HG02943 (cell line): ENCODE measurements at regions not wholly inside any gene's neighbourhood (a gene's known extent, or its start where the extent isn't known, plus 50 kb on each side); places are given as distances from the start of the nearest gene placed in this dataset.

Experiments used
- ATAC-seq: cut with Tn5 transposase; IDR thresholded peaks from one replicate; pipeline ENCODE4 v1.9.1; 2021; ENCODE audit warnings: mild to moderate bottlenecking, low read depth, moderate library complexity; ENCODE audit not compliant: unreplicated experiment

DNA sequence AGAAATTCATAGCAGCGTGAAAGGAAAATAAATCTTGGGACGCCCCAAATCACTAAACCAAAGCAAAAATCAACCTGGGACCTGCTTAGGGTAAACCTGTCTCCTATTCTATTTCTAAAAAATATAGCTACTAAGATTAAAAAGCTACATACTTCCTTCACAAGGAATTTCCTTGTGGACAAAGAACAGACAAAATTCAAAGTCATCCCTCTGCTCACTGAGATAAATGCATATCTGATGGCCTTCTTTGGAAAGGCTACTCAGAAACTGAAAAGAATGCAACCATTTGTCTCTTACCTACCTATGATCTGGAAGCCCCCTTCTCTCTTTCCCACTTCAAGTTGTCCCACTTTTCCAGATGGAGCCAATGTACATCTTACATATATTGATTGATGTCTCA, 93.0 kb upstream of the CNOT2 start:
- ATAC-seq, result no peak

DNA sequence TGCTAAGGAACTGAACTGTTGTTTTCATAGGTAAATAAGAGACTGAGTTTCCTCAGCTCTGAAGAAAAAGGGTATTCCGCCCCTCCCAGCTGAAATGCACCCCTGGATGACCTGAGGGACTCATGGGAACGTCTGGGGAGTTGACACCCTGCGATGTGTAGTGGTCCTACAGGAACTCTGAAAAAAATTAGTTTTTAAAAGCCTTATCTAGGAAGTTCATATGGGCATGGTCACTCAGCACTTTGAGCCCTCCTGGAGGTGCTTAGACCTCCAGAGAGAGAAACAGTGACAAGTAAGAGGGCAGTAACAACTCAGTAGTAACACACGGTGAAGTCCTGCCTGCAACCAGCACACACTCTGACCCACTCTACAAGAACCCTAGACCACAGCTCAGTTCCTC, 91.2 kb upstream of the CNOT2 start:
- no peak for ATAC-seq

DNA sequence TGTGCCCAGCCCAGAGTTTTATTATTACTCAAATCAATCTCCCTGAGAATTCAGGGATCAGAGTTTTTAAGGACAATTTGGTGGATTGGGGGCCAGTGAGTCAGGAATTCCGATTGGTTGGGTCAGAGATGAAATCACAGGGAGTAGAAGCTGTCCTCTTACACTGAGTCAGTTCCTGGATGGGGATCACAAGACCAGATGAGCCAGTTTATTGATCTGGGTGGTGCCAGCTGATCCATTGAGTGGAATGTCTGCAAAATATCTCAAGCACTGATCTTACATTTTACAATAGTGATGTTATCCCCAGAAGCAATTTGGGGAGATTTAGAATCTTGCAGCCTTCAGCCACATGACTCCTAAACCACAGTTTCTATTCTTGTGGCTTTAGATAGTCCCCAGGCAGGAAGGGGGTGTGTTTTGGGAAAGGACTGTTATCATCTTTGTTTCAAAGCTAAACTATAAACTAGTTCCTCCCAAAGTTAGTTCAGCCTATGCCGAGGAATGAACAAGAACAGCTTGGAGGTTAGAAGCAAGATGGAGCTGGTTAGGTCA, 89.1 kb upstream of the CNOT2 start:
- no peak for ATAC-seq

DNA sequence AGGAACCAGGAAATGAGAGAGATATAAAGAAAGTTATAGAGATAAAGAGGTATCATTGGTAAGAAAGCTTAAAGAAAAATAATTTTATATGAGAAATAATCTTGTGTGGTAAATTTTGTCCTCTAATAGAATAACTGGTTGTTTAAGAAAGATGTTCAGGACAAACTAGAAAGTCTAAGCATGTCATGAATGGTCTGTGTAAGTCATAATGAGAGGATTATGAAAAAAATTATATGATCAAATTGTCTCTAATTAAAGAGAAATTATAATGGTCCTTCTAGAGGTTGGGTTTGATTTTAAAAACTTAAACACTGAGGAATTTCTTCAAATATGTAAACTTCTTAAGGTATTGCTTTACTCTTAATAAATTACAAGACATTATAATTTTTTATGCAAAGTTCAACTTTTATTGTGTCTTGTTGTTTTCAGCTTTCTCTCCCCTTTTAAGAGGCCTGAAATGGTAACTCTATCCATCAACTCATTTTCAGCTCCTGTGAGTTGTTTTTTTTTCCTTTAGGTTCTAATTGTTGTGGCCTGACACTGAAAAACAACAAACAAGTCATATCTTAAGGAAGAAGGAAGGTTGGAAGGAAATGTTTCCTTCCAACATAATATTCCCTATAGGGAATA, 88.2 kb upstream of the CNOT2 start:
- no peak for ATAC-seq

DNA sequence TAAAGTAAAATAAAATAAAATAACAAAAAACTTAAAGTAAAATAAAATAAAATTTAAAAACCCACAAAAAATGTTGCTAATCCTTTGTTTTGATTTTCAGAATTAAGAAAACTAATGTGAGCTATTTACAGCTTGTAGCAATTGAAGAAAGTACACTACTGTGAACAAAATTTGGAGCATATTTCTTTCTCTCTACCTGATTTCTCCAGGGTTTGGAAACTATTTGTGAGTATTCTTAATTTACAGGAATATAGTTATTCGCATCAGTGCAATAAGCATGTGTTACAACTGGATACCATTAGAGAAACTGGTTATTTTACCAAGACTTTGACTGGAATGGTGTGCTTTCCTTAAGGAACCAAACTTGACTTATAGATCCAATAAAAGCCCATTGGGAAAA, 86.1 kb upstream of the CNOT2 start:
- ATAC-seq, result no peak

DNA sequence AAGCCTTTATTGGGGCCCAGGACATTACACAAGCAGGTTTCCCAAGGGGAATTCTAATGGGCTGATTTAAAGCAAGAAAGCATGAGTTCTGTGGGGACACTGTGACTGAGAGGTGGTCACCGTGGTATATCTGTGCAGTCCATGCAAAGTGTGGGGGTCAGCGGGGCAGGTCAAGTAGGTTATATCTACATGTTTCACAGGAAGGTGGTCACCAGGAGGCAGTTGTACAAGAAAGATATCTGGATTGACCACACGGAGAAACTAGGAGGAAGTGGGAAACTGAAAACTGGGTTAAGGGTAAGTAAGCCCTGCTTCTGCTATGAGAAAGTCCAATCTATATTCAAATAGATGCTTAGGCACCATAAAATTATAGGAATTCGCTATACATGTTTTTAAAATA, 77.8 kb upstream of the CNOT2 start:
- no peak for ATAC-seq

DNA sequence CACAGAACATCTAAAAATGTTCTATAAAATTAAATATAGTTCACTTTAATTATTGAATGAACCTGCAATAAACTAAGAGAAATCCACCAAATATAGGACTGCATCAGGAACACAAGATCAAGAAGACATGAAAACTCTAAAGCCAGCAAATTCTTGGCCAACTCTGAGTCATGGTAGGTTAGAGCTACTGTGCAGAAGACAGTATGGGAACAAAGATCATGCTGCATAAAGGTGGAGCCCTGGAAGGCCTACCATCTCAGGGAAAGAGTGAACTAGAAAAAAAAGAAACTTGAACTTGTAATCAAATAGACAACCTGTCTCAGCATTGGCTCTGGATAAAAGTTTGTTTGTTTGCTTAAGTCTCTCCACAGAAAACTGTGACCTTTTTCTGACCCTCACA, 66.9 kb upstream of the CNOT2 start:
- no peak for ATAC-seq

DNA sequence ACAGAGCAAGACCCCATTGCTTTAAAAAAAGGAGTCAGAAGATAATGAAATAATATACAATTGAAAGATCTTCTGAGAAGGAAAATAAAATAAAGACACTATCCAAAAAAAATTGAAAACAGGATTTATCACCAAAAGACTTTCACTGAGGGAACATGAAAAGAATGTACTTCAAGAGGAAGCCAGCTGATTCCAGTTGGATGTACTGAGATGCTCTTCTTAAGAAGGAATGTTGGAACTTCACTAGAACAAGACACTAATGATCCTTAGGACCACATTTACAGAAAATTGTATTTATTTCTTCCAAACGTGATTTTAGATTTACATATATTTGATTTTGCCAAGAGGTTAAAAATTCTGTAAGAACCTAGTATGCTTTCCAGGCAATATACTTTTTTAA, 65.6 kb upstream of the CNOT2 start:
- no peak for ATAC-seq

DNA sequence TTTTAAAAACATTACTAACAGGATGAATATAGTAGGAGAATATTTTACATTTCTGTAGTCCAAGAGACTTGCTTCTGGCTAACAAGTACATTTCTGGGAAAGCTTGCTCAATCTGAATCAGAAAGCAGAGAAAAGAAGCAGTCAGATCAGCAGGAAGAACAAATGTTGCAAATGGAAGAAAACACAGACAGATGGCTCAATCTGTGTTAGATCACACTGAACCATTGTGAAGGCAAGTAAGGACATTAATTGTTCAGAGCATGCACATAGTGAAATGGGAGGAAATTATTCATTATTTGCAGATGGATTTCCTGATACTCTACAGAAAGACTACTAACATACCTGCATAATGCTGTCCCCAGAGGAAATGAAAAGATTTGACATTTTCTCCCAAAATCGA, 65.2 kb upstream of the CNOT2 start:
- no peak for ATAC-seq

DNA sequence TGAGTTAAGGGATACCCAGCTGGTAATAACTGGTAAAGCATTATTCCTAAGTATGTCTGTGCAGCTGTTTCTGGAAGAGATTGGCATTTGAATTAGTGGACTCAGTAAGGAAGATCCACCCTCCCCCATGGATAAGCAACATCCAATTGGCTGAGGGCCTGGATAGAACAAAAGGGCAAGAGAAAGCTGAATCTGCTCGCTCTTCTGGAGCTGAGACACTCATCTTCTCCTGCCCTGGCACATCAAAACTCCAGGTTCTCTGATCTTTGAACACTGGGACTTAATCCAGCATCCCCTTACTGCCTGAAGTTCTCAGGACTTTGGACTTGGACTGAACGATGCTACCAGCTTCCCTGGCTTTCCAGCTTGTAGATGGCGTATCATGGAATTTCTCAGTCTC, 63.1 kb upstream of the CNOT2 start:
- ATAC-seq, result no peak

DNA sequence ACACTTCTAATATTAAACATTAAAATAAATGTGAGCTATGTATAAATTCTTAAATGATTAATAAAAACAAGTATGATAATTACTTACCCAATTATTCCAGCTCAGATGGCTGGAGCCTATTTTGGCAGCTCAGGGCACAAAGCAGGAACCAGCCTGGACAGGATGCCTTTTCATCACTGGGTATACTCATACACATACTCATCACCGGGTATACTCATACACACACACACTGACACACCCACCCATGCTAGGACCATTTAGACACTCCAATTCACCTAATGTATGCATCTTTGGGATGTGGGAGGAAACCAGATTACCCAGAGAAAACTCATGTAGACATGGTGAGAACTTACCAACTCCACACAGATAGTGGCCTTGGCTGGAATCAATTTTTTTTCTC, 57.9 kb upstream of the CNOT2 start:
- ATAC-seq, result no peak

DNA sequence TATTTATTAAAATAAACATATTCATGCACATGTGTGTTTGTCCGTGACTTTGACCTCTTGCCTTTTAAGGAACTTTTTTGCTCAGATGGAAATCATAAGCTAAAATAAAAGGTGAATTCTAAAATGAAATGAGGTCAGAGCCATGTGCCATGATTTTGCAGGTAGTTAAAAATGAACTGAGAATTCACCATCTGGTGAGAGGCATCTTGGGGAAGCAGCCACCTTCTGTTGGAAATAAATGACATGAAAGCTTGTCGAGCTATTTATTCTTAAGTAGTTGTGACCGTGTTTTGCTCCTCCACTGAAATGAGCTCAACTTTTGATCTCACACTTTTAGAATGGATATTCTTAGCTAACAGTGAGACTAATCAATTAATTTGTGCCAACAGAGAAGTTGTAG, 56.8 kb upstream of the CNOT2 start:
- no peak for ATAC-seq

DNA sequence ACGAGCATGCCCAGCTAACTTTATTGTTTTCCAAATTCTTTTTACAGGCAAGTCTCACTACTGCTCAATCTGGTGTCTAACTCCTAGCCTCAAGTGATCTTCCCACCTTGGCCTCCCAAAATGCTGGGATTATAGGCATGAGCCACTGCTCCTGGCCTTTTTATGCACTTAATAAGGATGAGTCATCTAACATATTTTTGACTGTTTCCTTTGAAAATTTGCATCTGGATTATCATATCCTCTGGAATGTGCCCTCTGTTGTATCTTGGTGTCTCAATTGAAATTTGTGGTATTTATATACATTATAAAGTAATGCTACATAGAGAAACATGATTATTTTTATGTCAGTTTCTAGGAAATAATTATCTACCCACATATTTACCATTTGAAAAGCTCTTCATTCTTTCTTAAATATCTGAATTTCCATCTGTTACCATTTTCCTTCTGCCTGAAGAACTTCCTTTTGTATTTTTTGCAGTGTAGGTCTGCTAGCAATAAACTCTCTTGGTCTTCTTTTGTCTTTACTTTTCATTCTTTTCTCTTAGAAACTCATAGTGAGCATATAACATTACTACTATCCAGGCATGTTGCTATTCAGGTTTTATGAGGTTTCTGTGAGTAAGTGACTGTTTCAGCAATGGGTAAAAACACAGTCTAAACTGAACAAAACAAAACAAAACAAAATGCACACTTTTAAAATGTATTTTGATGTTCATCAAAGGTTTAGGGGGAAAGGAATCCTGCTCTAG, 52.8 kb upstream of the CNOT2 start:
- ATAC-seq, result no peak
